PC-3 (cell line): ENCODE measurements at regions not wholly inside any gene's neighbourhood (a gene's known extent, or its start where the extent isn't known, plus 50 kb on each side); places are given as distances from the start of the nearest gene placed in this dataset.

Experiments used
- EZH2 ChIP-seq: fragments of 300-600 bp; sonication (generic); IDR thresholded peaks from one replicate; pipeline ENCODE4 v1.6.1; 2017; ENCODE audit warnings: antibody characterized with exemption, mild to moderate bottlenecking, low read length; ENCODE audit not compliant: unreplicated experiment
- EZH2phosphoT487 ChIP-seq: fragments of 300-600 bp; sonication (generic); IDR thresholded peaks from 2 replicates; pipeline ENCODE4 v1.6.1; 2018; ENCODE audit warnings: mild to moderate bottlenecking, antibody characterized with exemption, low read length, borderline replicate concordance
- TF ChIP-seq, protein P1 (sequence below): fragments of 300-600 bp; sonication (generic); conservative IDR thresholded peaks from 2 replicates; pipeline ENCODE4 v1.5.1; 2017; ENCODE audit warnings: antibody characterized with exemption, low read depth, mild to moderate bottlenecking, low read length

DNA sequence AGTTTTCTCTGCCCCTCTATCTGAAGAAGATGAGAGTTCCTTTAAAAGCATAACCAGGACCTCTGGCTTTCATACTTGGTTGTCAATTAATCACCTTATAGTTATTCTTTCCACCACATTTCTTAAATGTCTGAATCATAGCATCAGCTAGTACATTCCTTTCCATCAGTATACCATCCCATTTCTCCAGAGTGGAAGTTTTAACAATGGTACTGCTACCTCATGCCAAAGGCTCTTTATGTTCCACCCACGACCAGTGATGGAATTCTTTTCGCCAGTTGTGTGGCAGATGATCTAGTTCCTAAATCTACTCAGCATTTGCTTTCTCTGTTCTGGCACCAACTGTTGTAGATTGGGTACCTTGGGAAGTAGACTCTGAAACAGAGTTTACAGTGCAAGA lies 379.8 kb downstream of the ZNF674 start:
- TF ChIP-seq, protein P1, sequence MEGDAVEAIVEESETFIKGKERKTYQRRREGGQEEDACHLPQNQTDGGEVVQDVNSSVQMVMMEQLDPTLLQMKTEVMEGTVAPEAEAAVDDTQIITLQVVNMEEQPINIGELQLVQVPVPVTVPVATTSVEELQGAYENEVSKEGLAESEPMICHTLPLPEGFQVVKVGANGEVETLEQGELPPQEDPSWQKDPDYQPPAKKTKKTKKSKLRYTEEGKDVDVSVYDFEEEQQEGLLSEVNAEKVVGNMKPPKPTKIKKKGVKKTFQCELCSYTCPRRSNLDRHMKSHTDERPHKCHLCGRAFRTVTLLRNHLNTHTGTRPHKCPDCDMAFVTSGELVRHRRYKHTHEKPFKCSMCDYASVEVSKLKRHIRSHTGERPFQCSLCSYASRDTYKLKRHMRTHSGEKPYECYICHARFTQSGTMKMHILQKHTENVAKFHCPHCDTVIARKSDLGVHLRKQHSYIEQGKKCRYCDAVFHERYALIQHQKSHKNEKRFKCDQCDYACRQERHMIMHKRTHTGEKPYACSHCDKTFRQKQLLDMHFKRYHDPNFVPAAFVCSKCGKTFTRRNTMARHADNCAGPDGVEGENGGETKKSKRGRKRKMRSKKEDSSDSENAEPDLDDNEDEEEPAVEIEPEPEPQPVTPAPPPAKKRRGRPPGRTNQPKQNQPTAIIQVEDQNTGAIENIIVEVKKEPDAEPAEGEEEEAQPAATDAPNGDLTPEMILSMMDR, result no peak
- TF ChIP-seq EZH2phosphoT487, result no peak
- TF ChIP-seq EZH2, result no peak
